Activated T-cell treated with anti-CD3 and anti-CD28 coated beads, Interleukin-2, amount 50 U/mL, for 24 hours (primary cell): ENCODE measurements at regions not wholly inside any gene's neighbourhood (a gene's known extent, or its start where the extent isn't known, plus 50 kb on each side); places are given as distances from the start of the nearest gene placed in this dataset.

Source experiments
- DNase-seq: peaks from one replicate; pipeline ENCODE4 v3.0.0-alpha.2; 2020
- H3K27ac Mint-ChIP-seq: 2 replicates; pipeline ENCODE4 v1.8.0; 2020; ENCODE audit warnings: mild to moderate bottlenecking, mixed read lengths
- H3K27me3 Mint-ChIP-seq: 2 replicates; pipeline ENCODE4 v1.8.0; 2020; ENCODE audit warnings: mixed read lengths
- H3K36me3 Mint-ChIP-seq: 2 replicates; pipeline ENCODE4 v1.8.0; 2020; ENCODE audit warnings: low read depth, mixed read lengths
- H3K4me1 Mint-ChIP-seq: 2 replicates; pipeline ENCODE4 v1.8.0; 2020; ENCODE audit warnings: low read depth, mixed read lengths
- H3K4me3 Mint-ChIP-seq: 2 replicates; pipeline ENCODE4 v1.8.0; 2020; ENCODE audit warnings: mild to moderate bottlenecking, moderate library complexity, mixed read lengths
- H3K9me3 Mint-ChIP-seq: 2 replicates; pipeline ENCODE4 v1.8.0; 2020; ENCODE audit warnings: mixed read lengths

DNA sequence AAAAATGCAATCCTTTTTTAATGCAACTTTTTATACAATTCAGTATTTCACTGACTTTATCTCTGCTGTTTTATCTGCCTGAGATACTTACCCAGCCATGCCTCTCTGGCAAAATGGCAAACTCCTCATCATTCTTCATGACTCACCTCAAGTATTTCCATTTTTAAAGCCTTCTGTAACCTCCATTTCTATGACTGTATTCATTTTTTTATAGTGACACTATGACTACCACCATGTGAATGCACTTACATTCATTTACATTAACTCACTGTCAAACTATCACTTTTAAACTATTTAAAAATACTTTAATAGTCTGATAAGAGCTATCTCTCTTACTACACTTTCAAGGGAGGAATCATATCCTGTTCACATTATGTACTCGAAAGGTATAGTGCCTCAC is 99.4 kb upstream of the SCN7A start:
- DNase-seq = no peak
- Mint-ChIP-seq H3K4me3 (no peak overlapping the region), H3K9me3 (peaks cover 4% of the 10 kb centered on the region), H3K27me3 (no peaks in the 10 kb centered on the region), H3K4me1 (no peaks in the 10 kb centered on the region), H3K27ac (no peak overlapping the region), H3K36me3 (no peaks in the 10 kb centered on the region)

- Mint-ChIP-seq H3K4me3 (no peak overlapping the region), H3K9me3 (peaks cover 4% of the 10 kb centered on the region), H3K27me3 (no peaks in the 10 kb centered on the region), H3K4me1 (no peaks in the 10 kb centered on the region), H3K27ac (no peak overlapping the region), H3K36me3 (no peaks in the 10 kb centered on the region)
- no peak for DNase-seq
These were observed 98.7 kb upstream of the SCN7A start for GRCh38 chr2:166592750-166593149.

- Mint-ChIP-seq H3K27me3 (no peaks in the 10 kb centered on the region), H3K27ac (no peak overlapping the region), H3K4me1 (no peaks in the 10 kb centered on the region), H3K4me3 (no peak overlapping the region), H3K36me3 (no peaks in the 10 kb centered on the region), H3K9me3 (peaks cover 2% of the 10 kb centered on the region)
- no peak for DNase-seq
These were observed 97.2 kb upstream of the SCN7A start for GRCh38 chr2:166591226-166591625.

- H3K4me3 Mint-ChIP-seq = no peak overlapping the region
- H3K4me1 Mint-ChIP-seq = no peaks in the 10 kb centered on the region
- DNase-seq = no peak
- no peaks in the 10 kb centered on the region for H3K36me3 Mint-ChIP-seq
- H3K27me3 Mint-ChIP-seq = no peaks in the 10 kb centered on the region
- H3K9me3 Mint-ChIP-seq = no peaks in the 10 kb centered on the region
- no peak overlapping the region for H3K27ac Mint-ChIP-seq
These were observed 79.3 kb upstream of the SCN7A start for GRCh38 chr2:166573391-166573790.

DNA sequence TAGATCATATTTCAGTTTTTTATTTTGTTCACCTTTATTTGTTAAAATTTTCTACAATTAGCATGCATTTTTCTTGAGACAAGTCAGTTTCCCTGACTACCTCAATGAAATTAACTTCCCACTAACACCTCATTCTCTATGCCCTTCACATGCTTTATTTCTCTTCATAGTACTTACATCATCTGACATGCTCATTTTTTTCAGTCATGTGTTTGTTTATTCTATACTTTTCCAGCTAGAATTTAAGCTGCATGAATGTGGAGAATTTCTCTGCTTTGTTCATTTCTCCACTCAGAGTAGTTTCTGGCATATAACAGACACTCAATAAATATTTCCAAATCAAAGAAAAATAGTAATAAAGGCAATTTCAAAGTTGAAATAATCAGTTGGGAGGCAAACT is 78.9 kb upstream of the SCN7A start:
- H3K27ac Mint-ChIP-seq = no peak overlapping the region
- H3K4me1 Mint-ChIP-seq = no peaks in the 10 kb centered on the region
- H3K4me3 Mint-ChIP-seq = no peak overlapping the region
- H3K9me3 Mint-ChIP-seq = no peaks in the 10 kb centered on the region
- H3K36me3 Mint-ChIP-seq = no peaks in the 10 kb centered on the region
- no peak for DNase-seq
- H3K27me3 Mint-ChIP-seq = no peaks in the 10 kb centered on the region

GRCh38 chr2:166568409-166568808 is 74.4 kb upstream of the SCN7A start:
- Mint-ChIP-seq H3K4me3 (no peak overlapping the region), H3K9me3 (no peaks in the 10 kb centered on the region), H3K36me3 (no peaks in the 10 kb centered on the region), H3K4me1 (no peaks in the 10 kb centered on the region), H3K27ac (no peak overlapping the region), H3K27me3 (no peaks in the 10 kb centered on the region)
- no peak for DNase-seq

- no peak overlapping the region for H3K27ac Mint-ChIP-seq
- no peak overlapping the region for H3K4me3 Mint-ChIP-seq
- DNase-seq = no peak
- H3K4me1 Mint-ChIP-seq = no peaks in the 10 kb centered on the region
- H3K9me3 Mint-ChIP-seq = no peaks in the 10 kb centered on the region
- H3K36me3 Mint-ChIP-seq = no peaks in the 10 kb centered on the region
- no peaks in the 10 kb centered on the region for H3K27me3 Mint-ChIP-seq
These were observed 71.5 kb upstream of the SCN7A start for GRCh38 chr2:166565501-166565900.

- DNase-seq = no peak
These were observed 69.8 kb upstream of the SCN7A start for GRCh38 chr2:166563894-166564293.

DNA sequence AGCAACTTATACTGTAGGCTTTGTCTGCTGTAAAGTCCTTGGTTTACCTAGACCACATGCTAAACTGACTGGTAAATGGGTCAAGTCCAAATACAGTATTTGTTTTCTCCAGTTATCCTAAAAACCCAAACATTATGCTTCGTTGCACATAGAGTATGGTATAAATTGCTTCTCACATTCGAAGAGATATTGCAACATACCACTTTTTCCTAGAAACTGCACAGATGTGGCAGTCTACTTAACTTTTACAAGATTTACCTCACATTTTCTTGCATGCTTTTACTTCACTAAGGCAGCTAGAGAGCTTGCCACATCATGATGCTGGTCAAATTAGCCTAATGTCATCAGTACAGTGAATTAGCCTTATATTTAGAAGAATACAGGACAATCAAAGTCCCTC is 66.0 kb upstream of the SCN7A start:
- H3K4me3 Mint-ChIP-seq = no peak overlapping the region
- DNase-seq = no peak
- H3K9me3 Mint-ChIP-seq = no peaks in the 10 kb centered on the region
- no peaks in the 10 kb centered on the region for H3K27me3 Mint-ChIP-seq
- no peaks in the 10 kb centered on the region for H3K36me3 Mint-ChIP-seq
- no peaks in the 10 kb centered on the region for H3K4me1 Mint-ChIP-seq
- H3K27ac Mint-ChIP-seq = no peak overlapping the region

More at GRCh38 chr2:166563894-166564293, 69.8 kb upstream of the SCN7A start:
- Mint-ChIP-seq H3K36me3 (no peaks in the 10 kb centered on the region), H3K4me3 (no peak overlapping the region), H3K27me3 (no peaks in the 10 kb centered on the region), H3K27ac (no peak overlapping the region), H3K9me3 (no peaks in the 10 kb centered on the region), H3K4me1 (no peaks in the 10 kb centered on the region)

DNA sequence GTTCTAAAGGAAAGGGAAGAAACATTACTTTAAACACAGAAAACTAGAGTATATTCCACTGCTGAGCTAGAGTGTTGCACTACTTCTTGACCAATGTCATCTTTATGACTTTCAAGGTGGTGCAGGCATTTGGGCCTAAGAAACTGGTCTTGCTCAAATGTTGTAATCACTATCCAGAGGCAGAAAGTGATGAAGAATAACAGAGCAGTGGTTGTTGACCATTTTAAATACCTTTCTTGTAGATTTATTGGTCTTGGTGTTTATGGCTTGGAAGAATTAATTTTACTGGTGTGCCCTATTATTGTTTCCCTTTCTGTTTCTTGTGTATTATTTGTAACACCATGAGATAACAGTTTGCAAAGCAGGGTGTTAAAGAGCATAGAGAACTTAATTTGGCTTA is 56.9 kb upstream of the SCN7A start:
- Mint-ChIP-seq H3K9me3 (no peaks in the 10 kb centered on the region), H3K4me3 (no peak overlapping the region)
- DNase-seq = no peak

DNA sequence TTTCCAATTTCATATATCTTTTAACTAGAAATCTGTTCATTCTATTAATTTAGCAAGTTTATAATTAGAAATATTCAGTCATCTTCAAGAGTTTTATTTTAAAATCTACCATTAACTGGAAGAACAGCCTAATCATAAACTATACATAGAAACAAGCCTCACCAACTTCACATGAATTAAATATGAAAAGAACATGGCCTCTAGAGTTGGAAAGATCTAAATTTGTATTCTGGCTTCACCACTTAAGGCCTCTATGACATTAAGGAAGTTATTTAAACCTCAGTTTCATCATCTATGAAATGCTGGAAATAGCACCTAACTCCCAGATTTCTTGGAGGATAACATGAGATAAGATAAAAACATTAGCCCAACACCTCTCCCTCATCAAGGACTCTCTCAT is 51.4 kb upstream of the SCN7A start:
- H3K27ac Mint-ChIP-seq = no peak overlapping the region
- H3K4me3 Mint-ChIP-seq = no peak overlapping the region
- H3K36me3 Mint-ChIP-seq = no peaks in the 10 kb centered on the region
- no peaks in the 10 kb centered on the region for H3K4me1 Mint-ChIP-seq
- no peak for DNase-seq
- H3K27me3 Mint-ChIP-seq = no peaks in the 10 kb centered on the region
- no peaks in the 10 kb centered on the region for H3K9me3 Mint-ChIP-seq

More for the DNA sequence above, 56.9 kb upstream of the SCN7A start:
- no peaks in the 10 kb centered on the region for H3K36me3 Mint-ChIP-seq
- no peak overlapping the region for H3K27ac Mint-ChIP-seq
- H3K4me1 Mint-ChIP-seq = no peaks in the 10 kb centered on the region
- peaks cover 2% of the 10 kb centered on the region for H3K27me3 Mint-ChIP-seq
